GM18907 (cell line): ENCODE measurements at regions not wholly inside any gene's neighbourhood (a gene's known extent, or its start where the extent isn't known, plus 50 kb on each side); places are given as distances from the start of the nearest gene placed in this dataset.
"Not testable (repeated sequence)": the region's sequence is repeated elsewhere in the genome, so short reads cannot be mapped to it uniquely, and the experiment has no call there.

Experiments
- ATAC-seq: cut with Tn5 transposase; IDR thresholded peaks from one replicate; pipeline ENCODE4 v1.9.1; 2021; ENCODE audit warnings: mild to moderate bottlenecking, moderate library complexity; ENCODE audit not compliant: unreplicated experiment

GRCh38 chr10:130499541-130499940 is 363.4 kb downstream of the GLRX3 start:
- no peak for ATAC-seq

GRCh38 chr10:130500261-130501000 is 364.2 kb downstream of the GLRX3 start:
- no peak for ATAC-seq

GRCh38 chr10:130507461-130507860 is 371.3 kb downstream of the GLRX3 start:
- no peak for ATAC-seq

- no peak for ATAC-seq
Observed at GRCh38 chr10:130509881-130510689, 373.9 kb downstream of the GLRX3 start.

GRCh38 chr10:130510755-130511154 is 374.6 kb downstream of the GLRX3 start:
- no peak for ATAC-seq

- no peak for ATAC-seq
Observed at GRCh38 chr10:130511766-130512165, 375.6 kb downstream of the GLRX3 start.

- ATAC-seq, result no peak
Observed at GRCh38 chr10:130512936-130513335, 376.7 kb downstream of the GLRX3 start.

GRCh38 chr10:130513686-130514476 is 377.7 kb downstream of the GLRX3 start:
- ATAC-seq, result no peak

GRCh38 chr10:130515670-130516069 is 379.5 kb downstream of the GLRX3 start:
- no peak for ATAC-seq

- no peak for ATAC-seq
Observed at GRCh38 chr10:130516141-130516735, 380.0 kb downstream of the GLRX3 start.

GRCh38 chr10:130518921-130519320 is 382.7 kb downstream of the GLRX3 start:
- not testable (repeated sequence) for ATAC-seq

GRCh38 chr10:130519791-130520190 is 383.6 kb downstream of the GLRX3 start:
- no peak for ATAC-seq

GRCh38 chr10:130531312-130531711 is 395.1 kb downstream of the GLRX3 start:
- no peak for ATAC-seq

- no peak for ATAC-seq
Observed at GRCh38 chr10:130541090-130541489, 404.9 kb downstream of the GLRX3 start.

GRCh38 chr10:130542761-130543160 is 406.6 kb downstream of the GLRX3 start:
- no peak for ATAC-seq

- ATAC-seq, result no peak
Observed at GRCh38 chr10:130543794-130544193, 407.6 kb downstream of the GLRX3 start.

GRCh38 chr10:130545122-130545521 is 408.9 kb downstream of the GLRX3 start:
- ATAC-seq, result no peak

GRCh38 chr10:130545697-130546096 is 409.5 kb downstream of the GLRX3 start:
- no peak for ATAC-seq

GRCh38 chr10:130546841-130547240 is 410.6 kb downstream of the GLRX3 start:
- ATAC-seq, result no peak

GRCh38 chr10:130547368-130547767 is 411.2 kb downstream of the GLRX3 start:
- ATAC-seq, result no peak
